GM21825 (cell line): ENCODE measurements at regions not wholly inside any gene's neighbourhood (a gene's known extent, or its start where the extent isn't known, plus 50 kb on each side); places are given as distances from the start of the nearest gene placed in this dataset.
"Not testable (repeated sequence)": the region's sequence is repeated elsewhere in the genome, so short reads cannot be mapped to it uniquely, and the experiment has no call there.

Source experiments
- ATAC-seq: cut with Tn5 transposase; IDR thresholded peaks from one replicate; pipeline ENCODE4 v1.9.1; 2021; ENCODE audit warnings: mild to moderate bottlenecking, moderate library complexity; ENCODE audit not compliant: unreplicated experiment

GRCh38 chr4:43411226-43411625, 518.7 kb downstream of the GRXCR1 start:
- ATAC-seq = no peak

- ATAC-seq = no peak
These were observed 530.8 kb downstream of the GRXCR1 start for GRCh38 chr4:43423276-43423675.

- ATAC-seq = no peak
These were observed 532.7 kb downstream of the GRXCR1 start for GRCh38 chr4:43425206-43425605.

- ATAC-seq = no peak
These were observed 542.8 kb downstream of the GRXCR1 start for GRCh38 chr4:43435291-43435690.

GRCh38 chr4:43452948-43453347, 560.4 kb downstream of the GRXCR1 start:
- ATAC-seq = no peak

GRCh38 chr4:43456383-43456782, 563.9 kb downstream of the GRXCR1 start:
- ATAC-seq = no peak

GRCh38 chr4:43457866-43458265, 565.4 kb downstream of the GRXCR1 start:
- ATAC-seq = no peak

GRCh38 chr4:43458293-43458692, 565.8 kb downstream of the GRXCR1 start:
- ATAC-seq = no peak

GRCh38 chr4:43471950-43472349, 579.4 kb downstream of the GRXCR1 start:
- no peak for ATAC-seq

GRCh38 chr4:43481526-43481925, 589.0 kb downstream of the GRXCR1 start:
- ATAC-seq = no peak

- ATAC-seq = no peak
These were observed 592.7 kb downstream of the GRXCR1 start for GRCh38 chr4:43485196-43485595.

- no peak for ATAC-seq
These were observed 603.7 kb downstream of the GRXCR1 start for GRCh38 chr4:43496188-43496587.

GRCh38 chr4:43496602-43497001, 604.1 kb downstream of the GRXCR1 start:
- ATAC-seq = no peak

- ATAC-seq = not testable (repeated sequence)
These were observed 613.3 kb downstream of the GRXCR1 start for GRCh38 chr4:43505823-43506222.

- ATAC-seq = no peak
These were observed 619.7 kb downstream of the GRXCR1 start for GRCh38 chr4:43512253-43512652.

GRCh38 chr4:43525646-43526045, 633.1 kb downstream of the GRXCR1 start:
- ATAC-seq = no peak

- no peak for ATAC-seq
These were observed 655.0 kb downstream of the GRXCR1 start for GRCh38 chr4:43547561-43547960.

GRCh38 chr4:43550981-43551627, 658.6 kb downstream of the GRXCR1 start:
- no peak for ATAC-seq

GRCh38 chr4:43556262-43556661, 663.7 kb downstream of the GRXCR1 start:
- ATAC-seq = no peak

- ATAC-seq = no peak
These were observed 667.5 kb downstream of the GRXCR1 start for GRCh38 chr4:43560047-43560446.

- no peak for ATAC-seq
These were observed 671.6 kb downstream of the GRXCR1 start for GRCh38 chr4:43564107-43564506.

GRCh38 chr4:43564591-43564990, 672.1 kb downstream of the GRXCR1 start:
- ATAC-seq = no peak

- ATAC-seq = no peak
These were observed 675.1 kb downstream of the GRXCR1 start for GRCh38 chr4:43567644-43568043.
